Stimulated activated effector memory CD8-positive, alpha-beta T cell treated with anti-CD3 and anti-CD28 coated beads, Interleukin-12 subunit alpha, Interleukin-12 subunit beta, amount 100 ng/mL, for 72 hours (primary cell): ENCODE measurements at regions not wholly inside any gene's neighbourhood (a gene's known extent, or its start where the extent isn't known, plus 50 kb on each side); places are given as distances from the start of the nearest gene placed in this dataset.

Source experiments
- ATAC-seq: fragments of 150-1000 bp; cut with Tn5 transposase; 2 replicates; pipeline ENCODE4 v1.10.0; 2021
- DNase-seq, 2 donors: peaks; one replicate each; pipeline ENCODE4 v3.0.0; 2021 to 2022; ENCODE audit warnings: low spot score in 2 of 2
- H3K27ac Mint-ChIP-seq: one replicate; pipeline ENCODE4 v1.8.0; 2022; ENCODE audit warnings: mild to moderate bottlenecking, mixed read lengths
- H3K36me3 Mint-ChIP-seq: one replicate; pipeline ENCODE4 v1.8.0; 2022; ENCODE audit warnings: mild to moderate bottlenecking, mixed read lengths
- H3K4me1 Mint-ChIP-seq: one replicate; pipeline ENCODE4 v1.8.0; 2022; ENCODE audit warnings: mixed read lengths
- H3K4me3 Mint-ChIP-seq: one replicate; pipeline ENCODE4 v1.8.0; 2022; ENCODE audit warnings: mild to moderate bottlenecking, mixed read lengths
- H3K9me3 Mint-ChIP-seq: one replicate; pipeline ENCODE4 v1.8.0; 2022; ENCODE audit warnings: mixed read lengths

DNA sequence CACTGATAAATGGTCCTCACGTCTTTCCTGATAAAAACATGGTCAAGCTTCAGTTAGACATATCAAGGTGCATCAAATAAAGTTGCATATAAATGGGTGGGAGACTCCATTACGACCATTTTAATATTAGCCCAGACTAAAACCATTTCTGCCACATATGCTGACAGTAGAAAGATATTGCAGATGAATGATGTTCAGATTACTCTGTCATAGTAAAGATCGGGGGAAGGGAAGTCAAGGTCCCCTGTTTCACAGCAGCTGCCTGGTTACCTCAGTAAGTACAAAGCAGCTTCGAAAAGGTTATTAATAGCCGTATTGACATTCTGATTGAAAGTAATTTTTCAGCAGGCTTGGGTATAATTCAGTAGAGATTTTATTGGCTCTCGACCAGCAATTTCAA lies 927.7 kb upstream of the CDH2 start:
- Mint-ChIP-seq H3K4me1 (no peaks in the 10 kb centered on the region), H3K36me3 (no peaks in the 10 kb centered on the region), H3K27ac (no peak overlapping the region), H3K4me3 (no peak overlapping the region), H3K9me3 (peaks cover 26% of the 10 kb centered on the region)
- DNase-seq (no peak), ATAC-seq (no peak)

GRCh38 chr18:29104227-29104626 lies 927.3 kb upstream of the CDH2 start:
- Mint-ChIP-seq H3K36me3 (no peaks in the 10 kb centered on the region), H3K9me3 (peaks cover 28% of the 10 kb centered on the region), H3K27ac (no peak overlapping the region), H3K4me1 (no peaks in the 10 kb centered on the region), H3K4me3 (no peak overlapping the region)
- ATAC-seq (no peak), DNase-seq (no peak)

DNA sequence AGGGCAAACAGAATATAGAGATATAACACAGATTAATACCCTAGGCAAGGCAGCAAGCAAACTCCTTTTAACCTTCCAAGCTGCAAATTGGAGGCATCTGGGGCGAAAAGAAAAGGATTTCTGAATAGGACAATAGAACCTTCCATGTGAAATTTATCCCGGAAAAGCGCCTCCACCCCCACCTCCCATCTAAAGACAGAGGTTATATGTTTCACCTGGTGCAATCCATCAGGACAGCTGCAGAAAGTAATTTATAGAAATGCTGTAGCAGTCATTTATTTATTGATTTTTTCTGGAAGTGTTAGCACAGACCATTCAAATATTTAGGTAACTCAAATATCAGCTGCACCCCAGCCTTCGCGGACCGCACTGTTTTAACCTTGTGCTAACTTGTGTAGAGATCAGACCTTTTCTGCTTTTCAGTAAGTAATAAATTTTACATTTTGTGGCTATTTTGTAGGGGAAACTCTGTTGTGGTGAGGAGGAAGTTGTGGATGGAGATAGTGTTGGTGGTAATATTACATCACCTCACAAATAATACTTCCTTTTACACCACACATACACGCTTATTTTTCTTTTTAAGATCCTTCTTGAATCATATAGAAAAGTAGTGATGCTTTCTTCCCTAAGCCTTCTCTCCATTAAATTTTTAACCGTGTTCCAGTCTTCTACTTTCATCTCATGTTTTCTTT lies 919.3 kb upstream of the CDH2 start:
- Mint-ChIP-seq H3K9me3 (peaks cover 27% of the 10 kb centered on the region), H3K27ac (no peak overlapping the region), H3K4me1 (no peaks in the 10 kb centered on the region), H3K36me3 (no peaks in the 10 kb centered on the region), H3K4me3 (no peak overlapping the region)
- DNase-seq (no peak), ATAC-seq (no peak)

DNA sequence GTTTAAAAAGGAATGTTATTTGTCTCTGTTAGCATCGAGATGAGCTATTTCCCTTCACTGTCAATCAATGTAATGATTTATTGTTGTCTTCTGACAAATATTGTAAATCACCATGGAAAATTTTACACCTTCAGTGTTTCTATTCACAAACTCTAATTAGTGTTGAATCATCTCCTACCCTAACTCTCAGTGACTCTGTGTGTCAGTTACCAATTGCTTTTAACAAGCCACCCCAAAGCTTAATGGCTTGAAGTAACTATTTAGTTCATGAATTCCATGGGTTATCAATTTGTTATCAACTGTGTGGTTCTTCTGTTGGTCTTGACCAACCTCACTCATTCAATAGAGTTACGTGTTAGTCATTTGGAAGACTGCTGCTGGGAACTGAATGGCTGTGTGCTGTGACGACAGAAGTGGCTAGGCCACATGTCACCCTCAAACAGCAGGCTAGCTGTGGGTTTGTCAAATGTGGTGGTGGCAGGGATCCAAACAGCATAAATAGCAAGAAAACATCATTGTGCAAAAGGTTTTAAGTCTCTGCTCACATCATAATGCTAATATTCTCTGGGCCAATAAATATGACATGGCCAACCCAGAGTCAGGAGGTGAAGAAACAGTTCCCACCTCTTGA lies 910.8 kb upstream of the CDH2 start:
- Mint-ChIP-seq H3K4me3 (no peak overlapping the region), H3K4me1 (no peaks in the 10 kb centered on the region), H3K9me3 (peaks cover 26% of the 10 kb centered on the region), H3K27ac (no peak overlapping the region), H3K36me3 (no peaks in the 10 kb centered on the region)
- DNase-seq (no peak), ATAC-seq (no peak)

DNA sequence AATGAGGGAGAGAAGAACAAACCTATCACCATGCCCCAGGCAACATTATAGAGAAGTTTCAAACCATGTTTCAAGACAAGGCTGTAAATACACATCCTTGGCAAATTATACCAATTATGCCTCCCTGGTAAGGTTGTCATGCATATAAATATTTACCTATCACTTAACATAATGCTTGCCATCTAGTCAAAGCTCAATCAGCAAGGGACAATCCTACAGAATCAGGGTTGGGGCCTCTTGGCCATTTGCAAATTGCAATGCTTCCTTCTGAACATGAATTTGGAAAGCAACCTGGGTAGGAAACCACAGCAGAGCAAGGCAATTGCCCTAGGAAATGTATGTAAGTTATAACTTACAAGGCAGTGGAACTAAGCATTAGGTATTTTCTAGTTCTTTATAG lies 907.2 kb upstream of the CDH2 start:
- ATAC-seq: no peak
- no peak for DNase-seq
- H3K4me1 Mint-ChIP-seq: no peaks in the 10 kb centered on the region
- H3K36me3 Mint-ChIP-seq: no peaks in the 10 kb centered on the region
- no peak overlapping the region for H3K4me3 Mint-ChIP-seq
- no peak overlapping the region for H3K27ac Mint-ChIP-seq
- peaks cover 19% of the 10 kb centered on the region for H3K9me3 Mint-ChIP-seq

DNA sequence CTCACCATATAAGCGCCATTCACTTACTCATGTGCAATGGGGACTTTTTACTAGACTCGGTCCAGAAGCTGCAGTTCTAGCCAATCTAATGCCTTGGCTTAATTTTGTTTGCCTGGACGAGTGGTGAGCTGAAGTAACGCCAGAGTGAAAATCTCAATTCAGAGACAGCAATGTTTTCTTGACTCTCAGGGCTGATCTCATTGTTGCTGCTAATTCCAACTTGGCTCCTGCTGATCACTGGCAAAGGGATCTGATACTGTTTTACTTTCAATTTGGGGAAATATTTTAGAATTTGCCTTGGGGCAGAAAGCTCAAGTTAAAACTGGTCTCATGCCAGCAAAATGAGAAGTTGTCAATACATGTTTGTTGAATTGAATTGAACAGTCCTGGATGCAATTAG lies 906.6 kb upstream of the CDH2 start:
- H3K9me3 Mint-ChIP-seq: peaks cover 15% of the 10 kb centered on the region
- ATAC-seq (no peak), DNase-seq (no peak)
- H3K36me3 Mint-ChIP-seq: no peaks in the 10 kb centered on the region
- no peaks in the 10 kb centered on the region for H3K4me1 Mint-ChIP-seq
- H3K4me3 Mint-ChIP-seq: no peak overlapping the region
- H3K27ac Mint-ChIP-seq: no peak overlapping the region

- no peak for ATAC-seq
- H3K27ac Mint-ChIP-seq: no peak overlapping the region
- no peak for DNase-seq
Measured at GRCh38 chr18:29080946-29081345, 904.0 kb upstream of the CDH2 start.

DNA sequence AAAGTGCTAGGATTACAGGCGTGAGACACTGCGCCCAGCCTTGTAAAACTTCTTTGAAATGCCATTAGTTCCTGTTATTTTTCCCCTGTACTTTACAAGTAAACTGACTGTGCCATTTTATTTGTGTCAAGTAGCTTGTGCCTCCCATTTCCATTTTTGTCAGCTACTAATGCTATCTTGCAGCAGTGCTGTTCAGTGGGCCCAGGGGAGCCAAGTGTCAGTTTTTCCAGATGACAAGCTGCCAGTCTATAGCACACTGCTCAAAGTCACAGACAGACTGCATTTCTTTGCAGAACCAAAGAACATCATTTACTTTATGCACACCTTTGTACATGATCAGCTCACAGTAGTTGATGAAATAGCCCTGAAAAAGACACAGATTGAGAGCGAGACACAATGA lies 901.3 kb upstream of the CDH2 start:
- H3K4me1 Mint-ChIP-seq: no peaks in the 10 kb centered on the region
- DNase-seq (no peak), ATAC-seq (no peak)
- no peak overlapping the region for H3K4me3 Mint-ChIP-seq
- H3K9me3 Mint-ChIP-seq: peaks cover 21% of the 10 kb centered on the region
- no peak overlapping the region for H3K27ac Mint-ChIP-seq
- H3K36me3 Mint-ChIP-seq: no peaks in the 10 kb centered on the region

More at GRCh38 chr18:29080946-29081345, 904.0 kb upstream of the CDH2 start:
- Mint-ChIP-seq H3K36me3 (no peaks in the 10 kb centered on the region), H3K9me3 (peaks cover 14% of the 10 kb centered on the region), H3K4me3 (no peak overlapping the region), H3K4me1 (no peaks in the 10 kb centered on the region)

DNA sequence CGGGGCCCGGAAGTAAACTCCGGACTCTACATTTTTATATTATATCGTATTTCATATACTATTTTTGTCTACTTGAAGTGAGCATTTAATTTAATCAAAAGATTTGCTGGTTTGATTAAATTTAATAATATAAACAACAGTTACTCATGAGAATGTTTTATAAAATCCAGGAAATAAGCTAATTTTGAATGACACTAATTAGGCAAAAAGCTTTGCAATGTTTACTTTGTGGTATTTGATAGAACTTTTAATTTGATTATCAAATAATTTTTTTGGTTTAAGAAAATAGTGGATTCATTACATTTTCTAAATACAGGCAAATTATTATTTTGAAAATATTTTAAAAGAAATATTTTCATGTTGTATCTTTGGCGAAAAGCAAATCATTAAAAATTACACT lies 900.4 kb upstream of the CDH2 start:
- DNase-seq (no peak), ATAC-seq (no peak)
- no peaks in the 10 kb centered on the region for H3K4me1 Mint-ChIP-seq
- H3K27ac Mint-ChIP-seq: no peak overlapping the region
- H3K9me3 Mint-ChIP-seq: peaks cover 17% of the 10 kb centered on the region
- H3K36me3 Mint-ChIP-seq: no peaks in the 10 kb centered on the region
- H3K4me3 Mint-ChIP-seq: no peak overlapping the region

- Mint-ChIP-seq H3K36me3 (no peaks in the 10 kb centered on the region), H3K4me3 (no peak overlapping the region), H3K9me3 (peaks cover 20% of the 10 kb centered on the region), H3K27ac (no peak overlapping the region), H3K4me1 (no peaks in the 10 kb centered on the region)
- no peak for DNase-seq
- no peak for ATAC-seq
Measured at GRCh38 chr18:29076645-29077044, 899.7 kb upstream of the CDH2 start.

GRCh38 chr18:29074147-29074546 lies 897.2 kb upstream of the CDH2 start:
- Mint-ChIP-seq H3K27ac (no peak overlapping the region), H3K4me3 (no peak overlapping the region), H3K36me3 (no peaks in the 10 kb centered on the region), H3K9me3 (peaks cover 17% of the 10 kb centered on the region), H3K4me1 (no peaks in the 10 kb centered on the region)
- DNase-seq: no peak
- ATAC-seq: no peak

DNA sequence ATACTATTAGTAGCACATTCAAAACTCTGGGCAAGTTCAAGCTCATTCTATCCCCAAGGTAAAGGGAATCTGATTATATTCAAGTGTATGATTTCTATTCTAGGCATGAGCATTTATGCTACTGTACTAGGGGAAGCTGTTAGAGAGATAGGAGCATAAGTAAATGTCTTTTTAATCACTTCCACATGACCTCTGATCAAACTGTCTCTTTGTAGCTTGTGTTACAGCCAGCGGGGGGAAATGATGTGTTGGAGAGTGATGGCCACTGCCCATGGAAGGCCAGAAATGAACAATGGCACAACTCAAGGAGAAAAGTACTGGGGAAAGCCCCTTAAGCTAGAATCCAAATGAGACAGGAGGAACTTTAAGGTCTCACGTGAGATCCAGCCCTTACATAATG lies 894.9 kb upstream of the CDH2 start:
- Mint-ChIP-seq H3K4me1 (no peaks in the 10 kb centered on the region), H3K27ac (no peak overlapping the region), H3K9me3 (peaks cover 13% of the 10 kb centered on the region), H3K4me3 (no peak overlapping the region), H3K36me3 (no peaks in the 10 kb centered on the region)
- ATAC-seq (no peak), DNase-seq (no peak)

GRCh38 chr18:29063346-29063745 lies 886.4 kb upstream of the CDH2 start:
- Mint-ChIP-seq H3K9me3 (peaks cover 29% of the 10 kb centered on the region), H3K36me3 (no peaks in the 10 kb centered on the region), H3K4me1 (no peaks in the 10 kb centered on the region), H3K4me3 (no peak overlapping the region), H3K27ac (no peak overlapping the region)
- ATAC-seq: no peak
- DNase-seq: no peak

DNA sequence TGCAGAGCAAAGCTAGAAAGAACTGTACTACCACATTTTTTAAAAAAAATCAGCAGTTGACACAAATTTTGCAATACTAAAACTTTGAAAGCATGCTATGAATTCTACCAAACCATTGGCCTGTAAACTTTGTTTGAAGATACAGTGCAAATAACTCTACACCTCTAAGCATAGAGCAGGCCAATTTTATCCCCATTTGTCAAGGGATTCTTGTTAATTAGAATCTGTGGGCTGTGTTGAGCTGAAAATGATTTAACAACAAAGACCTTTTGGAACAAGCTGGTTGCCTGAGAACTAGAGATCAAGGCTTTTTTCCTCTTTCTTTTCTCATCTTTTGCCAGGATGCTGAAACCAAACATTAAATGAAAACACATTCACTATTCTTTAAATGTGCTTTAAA lies 886.0 kb upstream of the CDH2 start:
- Mint-ChIP-seq H3K27ac (no peak overlapping the region), H3K36me3 (no peaks in the 10 kb centered on the region), H3K9me3 (peaks cover 29% of the 10 kb centered on the region), H3K4me1 (no peaks in the 10 kb centered on the region), H3K4me3 (no peak overlapping the region)
- DNase-seq (no peak), ATAC-seq (no peak)

- Mint-ChIP-seq H3K27ac (no peak overlapping the region), H3K4me1 (no peaks in the 10 kb centered on the region), H3K4me3 (no peak overlapping the region), H3K36me3 (no peaks in the 10 kb centered on the region), H3K9me3 (peaks cover 27% of the 10 kb centered on the region)
- no peak for ATAC-seq
- no peak for DNase-seq
Measured at GRCh38 chr18:29060349-29060748, 883.4 kb upstream of the CDH2 start.

GRCh38 chr18:29057703-29058102 lies 880.8 kb upstream of the CDH2 start:
- Mint-ChIP-seq H3K4me3 (no peak overlapping the region), H3K9me3 (peaks cover 15% of the 10 kb centered on the region), H3K36me3 (no peaks in the 10 kb centered on the region), H3K4me1 (no peaks in the 10 kb centered on the region), H3K27ac (no peak overlapping the region)
- DNase-seq (no peak), ATAC-seq (no peak)
